Loucy (cell line): ENCODE measurements at regions not wholly inside any gene's neighbourhood (a gene's known extent, or its start where the extent isn't known, plus 50 kb on each side); places are given as distances from the start of the nearest gene placed in this dataset.

Experiments
- EZH2phosphoT487 ChIP-seq: fragments of 200-600 bp; IDR thresholded peaks from 2 replicates; pipeline ENCODE4 v1.6.1; 2018; ENCODE audit warnings: antibody characterized with exemption, mild to moderate bottlenecking, moderate library complexity, borderline replicate concordance
- TF ChIP-seq, protein P1 (sequence below): fragments of 200-600 bp; sonication (generic); conservative IDR thresholded peaks from 2 replicates; pipeline ENCODE4 v1.5.1; 2014; ENCODE audit warnings: mild to moderate bottlenecking, antibody characterized with exemption, low read length

DNA sequence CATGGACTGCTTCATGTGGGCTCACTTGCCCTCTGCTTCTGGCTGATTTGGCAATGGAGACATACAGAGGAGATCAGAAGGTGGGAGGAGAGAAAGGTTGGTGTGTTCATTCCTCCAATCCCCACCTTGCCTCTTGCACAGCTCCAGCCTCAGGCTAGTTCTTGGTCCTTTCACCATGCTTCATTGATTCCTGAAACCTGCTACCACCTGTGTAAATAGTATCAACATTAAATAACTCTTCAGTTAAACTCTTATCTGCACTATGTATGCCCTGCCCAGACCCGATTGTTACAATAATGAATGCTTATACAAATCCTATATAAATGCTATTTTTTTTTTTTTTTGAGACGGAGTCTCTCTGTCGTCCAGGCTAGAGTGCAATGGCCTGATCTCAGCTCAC is 174.5 kb downstream of the CD83 start:
- TF ChIP-seq, protein P1, sequence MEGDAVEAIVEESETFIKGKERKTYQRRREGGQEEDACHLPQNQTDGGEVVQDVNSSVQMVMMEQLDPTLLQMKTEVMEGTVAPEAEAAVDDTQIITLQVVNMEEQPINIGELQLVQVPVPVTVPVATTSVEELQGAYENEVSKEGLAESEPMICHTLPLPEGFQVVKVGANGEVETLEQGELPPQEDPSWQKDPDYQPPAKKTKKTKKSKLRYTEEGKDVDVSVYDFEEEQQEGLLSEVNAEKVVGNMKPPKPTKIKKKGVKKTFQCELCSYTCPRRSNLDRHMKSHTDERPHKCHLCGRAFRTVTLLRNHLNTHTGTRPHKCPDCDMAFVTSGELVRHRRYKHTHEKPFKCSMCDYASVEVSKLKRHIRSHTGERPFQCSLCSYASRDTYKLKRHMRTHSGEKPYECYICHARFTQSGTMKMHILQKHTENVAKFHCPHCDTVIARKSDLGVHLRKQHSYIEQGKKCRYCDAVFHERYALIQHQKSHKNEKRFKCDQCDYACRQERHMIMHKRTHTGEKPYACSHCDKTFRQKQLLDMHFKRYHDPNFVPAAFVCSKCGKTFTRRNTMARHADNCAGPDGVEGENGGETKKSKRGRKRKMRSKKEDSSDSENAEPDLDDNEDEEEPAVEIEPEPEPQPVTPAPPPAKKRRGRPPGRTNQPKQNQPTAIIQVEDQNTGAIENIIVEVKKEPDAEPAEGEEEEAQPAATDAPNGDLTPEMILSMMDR: no peak
- no peak for TF ChIP-seq EZH2phosphoT487
